A673 (cell line): ENCODE measurements at regions not wholly inside any gene's neighbourhood (a gene's known extent, or its start where the extent isn't known, plus 50 kb on each side); places are given as distances from the start of the nearest gene placed in this dataset.

ENCODE experiments used
- CTCF ChIP-seq: fragments of 300-800, 200-600 bp; sonication (generic); conservative IDR thresholded peaks from 2 replicates; pipeline ENCODE4 v1.5.1; 2017; ENCODE audit warnings: low read depth, mild to moderate bottlenecking, antibody characterized with exemption, low read length, moderate library complexity, mixed read lengths
- EZH2 ChIP-seq: fragments of 200-600 bp; sonication (generic); IDR thresholded peaks from 2 replicates; pipeline ENCODE4 v1.6.1; 2017; ENCODE audit warnings: borderline replicate concordance, low read depth, mild to moderate bottlenecking, mixed read lengths, antibody characterized with exemption, low read length; ENCODE audit not compliant: poor library complexity, severe bottlenecking

GRCh38 chr5:8740595-8740994 is 805.3 kb downstream of the SEMA5A start:
- TF ChIP-seq CTCF (no peak), EZH2 (no peak)
